Uterus (tissue), 3 donors: ENCODE measurements at regions not wholly inside any gene's neighbourhood (a gene's known extent, or its start where the extent isn't known, plus 50 kb on each side); places are given as distances from the start of the nearest gene placed in this dataset.

Source experiments
- DNase-seq, 2 donors: peaks; one replicate each; pipeline ENCODE4 v3.0.0-alpha.2; 2019 to 2020
- H3K27ac ChIP-seq, 2 donors: fragments of 200-600 bp; sonication (generic); 1 replicate in 1 of 2; 2 replicates in 1 of 2; pipeline ENCODE4 v1.5.1; 2016 to 2018
- H3K27me3 ChIP-seq, 2 donors: fragments of 200-600 bp; sonication (generic); one replicate each; pipeline ENCODE4 v1.5.1; 2018 to 2019; ENCODE audit warnings: control low read depth in 1 of 2
- H3K36me3 ChIP-seq, 2 donors: fragments of 200-600 bp; sonication (generic); one replicate each; pipeline ENCODE4 v1.5.1; 2019; ENCODE audit warnings: control low read depth in 1 of 2
- H3K4me1 ChIP-seq, 2 donors: fragments of 200-600 bp; sonication (generic); one replicate each; pipeline ENCODE4 v1.5.1; 2018 to 2019; ENCODE audit warnings: control low read depth in 1 of 2
- H3K4me3 ChIP-seq, 2 donors: fragments of 200-600 bp; sonication (generic); 1 replicate in 1 of 2; 2 replicates in 1 of 2; pipeline ENCODE4 v1.5.1; 2018 to 2019; ENCODE audit warnings: mild to moderate bottlenecking in 1 of 2
- H3K9me3 ChIP-seq, 2 donors: fragments of 200-600 bp; sonication (generic); one replicate each; pipeline ENCODE4 v1.5.1; 2019; ENCODE audit warnings: control low read depth in 1 of 2
- POLR2A ChIP-seq, 2 donors: fragments of 450-650 bp; IDR thresholded peaks; one replicate each; pipeline ENCODE4 v1.6.1; 2016; ENCODE audit warnings: antibody characterized with exemption in 2 of 2, mild to moderate bottlenecking in 1 of 2, moderate library complexity in 1 of 2
- intact Hi-C: fragments of 100-400 bp; cut with DNase I; formaldehyde crosslinking; loops from one replicate; pipeline ENCODE4 v1.15.1; 2023; ENCODE audit warnings: low total_unique reads
- TF ChIP-seq, protein P1 (sequence below), 4 experiments: fragments of 200-600 bp in 2 of 4; fragments of 450-650 bp in 2 of 4; sonication (generic) in 2 of 4; IDR thresholded peaks; one replicate each; pipeline ENCODE4 v1.5.1; 2016 to 2019; ENCODE audit warnings: antibody characterized with exemption in 4 of 4, mild to moderate bottlenecking in 2 of 4, moderate library complexity in 1 of 4
- donor health status: DM: yes; HTN: yes; CAD: no.

DNA sequence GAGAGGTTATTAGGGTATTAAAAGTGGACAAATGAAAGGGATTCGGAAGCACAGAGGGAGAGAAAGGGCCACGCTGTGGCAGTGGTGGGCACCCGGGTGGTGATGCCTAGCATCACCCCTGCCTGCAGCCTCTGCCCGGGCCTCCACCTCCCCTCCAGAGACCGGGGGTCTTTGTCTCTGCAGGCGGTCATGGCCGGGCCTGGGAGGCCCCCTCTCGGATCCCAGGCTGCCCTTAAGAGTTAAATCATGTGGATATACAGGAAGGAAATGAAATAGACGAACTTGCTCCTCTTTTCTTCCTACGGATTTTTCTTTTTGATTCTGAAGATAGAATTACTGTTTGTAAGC lies 319.6 kb downstream of the ZNF536 start:
- Histone ChIP-seq H3K27me3 (no peaks in the 10 kb centered on the region), H3K4me3 (no peak overlapping the region), H3K4me1 (peaks cover 0 to 5% of the 10 kb centered on the region in 2 donors), H3K9me3 (no peaks in the 10 kb centered on the region), H3K36me3 (no peaks in the 10 kb centered on the region), H3K27ac (peak overlapping the region; percentile 66)
- DNase-seq, result no peak
- intact Hi-C loops, result no loop called here
- TF ChIP-seq, protein P1, sequence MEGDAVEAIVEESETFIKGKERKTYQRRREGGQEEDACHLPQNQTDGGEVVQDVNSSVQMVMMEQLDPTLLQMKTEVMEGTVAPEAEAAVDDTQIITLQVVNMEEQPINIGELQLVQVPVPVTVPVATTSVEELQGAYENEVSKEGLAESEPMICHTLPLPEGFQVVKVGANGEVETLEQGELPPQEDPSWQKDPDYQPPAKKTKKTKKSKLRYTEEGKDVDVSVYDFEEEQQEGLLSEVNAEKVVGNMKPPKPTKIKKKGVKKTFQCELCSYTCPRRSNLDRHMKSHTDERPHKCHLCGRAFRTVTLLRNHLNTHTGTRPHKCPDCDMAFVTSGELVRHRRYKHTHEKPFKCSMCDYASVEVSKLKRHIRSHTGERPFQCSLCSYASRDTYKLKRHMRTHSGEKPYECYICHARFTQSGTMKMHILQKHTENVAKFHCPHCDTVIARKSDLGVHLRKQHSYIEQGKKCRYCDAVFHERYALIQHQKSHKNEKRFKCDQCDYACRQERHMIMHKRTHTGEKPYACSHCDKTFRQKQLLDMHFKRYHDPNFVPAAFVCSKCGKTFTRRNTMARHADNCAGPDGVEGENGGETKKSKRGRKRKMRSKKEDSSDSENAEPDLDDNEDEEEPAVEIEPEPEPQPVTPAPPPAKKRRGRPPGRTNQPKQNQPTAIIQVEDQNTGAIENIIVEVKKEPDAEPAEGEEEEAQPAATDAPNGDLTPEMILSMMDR (IDR thresholded peaks at IDR 0.05), result no peak
- no peak for TF ChIP-seq POLR2A (IDR thresholded peaks at IDR 0.05)

- TF ChIP-seq POLR2A (IDR thresholded peaks at IDR 0.05), result no peak
- TF ChIP-seq, protein P1 (IDR thresholded peaks at IDR 0.05), result no peak
- intact Hi-C loops, result no loop called here
- DNase-seq, result no peak
- peaks cover 0 to 5% of the 10 kb centered on the region in 2 donors for H3K4me1 ChIP-seq
- H3K27me3 ChIP-seq, result no peaks in the 10 kb centered on the region
- peak overlapping the region; percentile 66 for H3K27ac ChIP-seq
- no peak overlapping the region for H3K4me3 ChIP-seq
- no peaks in the 10 kb centered on the region for H3K36me3 ChIP-seq
- H3K9me3 ChIP-seq, result no peaks in the 10 kb centered on the region
These were observed 319.0 kb downstream of the ZNF536 start for GRCh38 chr19:30690935-30691818.

GRCh38 chr19:30690525-30690924 lies 318.3 kb downstream of the ZNF536 start:
- DNase-seq, result no peak
- intact Hi-C loops, result no loop called here
- Histone ChIP-seq H3K27me3 (no peaks in the 10 kb centered on the region), H3K36me3 (no peaks in the 10 kb centered on the region), H3K9me3 (no peaks in the 10 kb centered on the region), H3K4me3 (no peak overlapping the region), H3K4me1 (peaks cover 0 to 5% of the 10 kb centered on the region in 2 donors), H3K27ac (no peak overlapping the region)
- TF ChIP-seq, protein P1 (IDR thresholded peaks at IDR 0.05), result no peak
- no peak for TF ChIP-seq POLR2A (IDR thresholded peaks at IDR 0.05)

DNA sequence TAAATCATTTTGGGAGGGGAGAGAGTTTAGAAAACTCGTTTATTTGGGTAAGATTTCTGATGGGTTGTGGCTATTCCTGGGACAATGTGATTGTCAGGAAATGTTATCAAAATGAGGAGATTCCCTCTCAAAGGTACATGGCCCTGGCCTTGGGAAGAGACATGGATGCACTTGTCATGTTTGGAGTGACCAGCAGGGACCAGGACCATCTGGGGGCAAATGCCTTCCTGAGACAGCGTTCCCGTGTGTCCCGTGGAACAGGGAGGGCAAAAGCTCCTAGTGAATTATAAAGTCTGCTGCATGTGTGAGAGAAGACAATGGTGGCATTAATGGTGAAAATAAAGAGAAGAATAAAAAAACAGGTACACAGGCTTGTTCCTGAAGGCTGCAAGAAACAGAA lies 317.3 kb downstream of the ZNF536 start:
- Histone ChIP-seq H3K4me3 (no peak overlapping the region), H3K4me1 (peaks cover 0 to 5% of the 10 kb centered on the region in 2 donors), H3K9me3 (no peaks in the 10 kb centered on the region), H3K27me3 (no peaks in the 10 kb centered on the region), H3K36me3 (no peaks in the 10 kb centered on the region), H3K27ac (no peak overlapping the region)
- no peak for TF ChIP-seq POLR2A (IDR thresholded peaks at IDR 0.05)
- intact Hi-C loops, result no loop called here
- no peak for DNase-seq

GRCh38 chr19:30688696-30689095 lies 316.5 kb downstream of the ZNF536 start:
- Histone ChIP-seq H3K4me3 (no peak overlapping the region), H3K36me3 (no peaks in the 10 kb centered on the region), H3K27me3 (no peaks in the 10 kb centered on the region), H3K9me3 (no peaks in the 10 kb centered on the region), H3K27ac (no peak overlapping the region), H3K4me1 (peaks cover 0 to 5% of the 10 kb centered on the region in 2 donors)
- intact Hi-C loops, result no loop called here
- TF ChIP-seq POLR2A (IDR thresholded peaks at IDR 0.05), result no peak
- TF ChIP-seq, protein P1 (IDR thresholded peaks at IDR 0.05), result no peak
- DNase-seq, result no peak
